Vagina (tissue), 2 donors: ENCODE measurements at regions not wholly inside any gene's neighbourhood (a gene's known extent, or its start where the extent isn't known, plus 50 kb on each side); places are given as distances from the start of the nearest gene placed in this dataset.

Experiments used
- POLR2A ChIP-seq, 2 donors: fragments of 450-650 bp; IDR thresholded peaks; one replicate each; pipeline ENCODE4 v1.6.1; 2017; ENCODE audit warnings: antibody characterized with exemption in 2 of 2, mild to moderate bottlenecking in 2 of 2, moderate library complexity in 2 of 2
- POLR2AphosphoS5 ChIP-seq, 2 donors: sonication (generic); formaldehyde crosslinking; IDR thresholded peaks; one replicate each; pipeline ENCODE4 v1.9.0; 2017; ENCODE audit warnings: antibody characterized with exemption in 2 of 2, mild to moderate bottlenecking in 2 of 2, low read depth in 1 of 2; ENCODE audit not compliant: insufficient read depth in 1 of 2
- TF ChIP-seq, protein P1 (sequence below), 3 experiments: fragments of 450-650 bp in 2 of 3; fragments of 200-600 bp in 1 of 3; sonication (generic) in 1 of 3; IDR thresholded peaks; one replicate each; pipeline ENCODE4 v1.5.1; 2017 to 2019; ENCODE audit warnings: antibody characterized with exemption in 3 of 3, mild to moderate bottlenecking in 2 of 3, moderate library complexity in 2 of 3

DNA sequence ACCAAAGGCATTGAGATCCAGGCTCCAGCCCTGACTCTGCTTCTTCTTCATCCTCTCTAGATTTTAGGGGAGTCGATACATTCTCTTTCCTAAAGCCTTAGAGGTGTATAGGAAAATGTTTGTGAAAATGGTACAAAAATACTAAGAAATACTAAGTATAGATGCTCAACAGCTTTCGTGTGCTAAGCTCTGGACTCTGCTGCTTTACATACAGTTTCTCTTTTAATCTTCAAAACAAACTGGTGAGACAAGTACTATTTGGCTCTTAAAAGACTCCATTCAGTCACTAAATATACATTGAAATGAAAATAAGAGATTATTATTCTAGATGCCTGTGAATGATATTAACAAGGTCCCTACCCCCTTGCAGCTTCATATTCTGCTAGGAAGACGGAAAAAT lies 174.5 kb upstream of the TRPM3 start:
- no peak for TF ChIP-seq POLR2A (IDR thresholded peaks at IDR 0.05)
- TF ChIP-seq, protein P1, sequence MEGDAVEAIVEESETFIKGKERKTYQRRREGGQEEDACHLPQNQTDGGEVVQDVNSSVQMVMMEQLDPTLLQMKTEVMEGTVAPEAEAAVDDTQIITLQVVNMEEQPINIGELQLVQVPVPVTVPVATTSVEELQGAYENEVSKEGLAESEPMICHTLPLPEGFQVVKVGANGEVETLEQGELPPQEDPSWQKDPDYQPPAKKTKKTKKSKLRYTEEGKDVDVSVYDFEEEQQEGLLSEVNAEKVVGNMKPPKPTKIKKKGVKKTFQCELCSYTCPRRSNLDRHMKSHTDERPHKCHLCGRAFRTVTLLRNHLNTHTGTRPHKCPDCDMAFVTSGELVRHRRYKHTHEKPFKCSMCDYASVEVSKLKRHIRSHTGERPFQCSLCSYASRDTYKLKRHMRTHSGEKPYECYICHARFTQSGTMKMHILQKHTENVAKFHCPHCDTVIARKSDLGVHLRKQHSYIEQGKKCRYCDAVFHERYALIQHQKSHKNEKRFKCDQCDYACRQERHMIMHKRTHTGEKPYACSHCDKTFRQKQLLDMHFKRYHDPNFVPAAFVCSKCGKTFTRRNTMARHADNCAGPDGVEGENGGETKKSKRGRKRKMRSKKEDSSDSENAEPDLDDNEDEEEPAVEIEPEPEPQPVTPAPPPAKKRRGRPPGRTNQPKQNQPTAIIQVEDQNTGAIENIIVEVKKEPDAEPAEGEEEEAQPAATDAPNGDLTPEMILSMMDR (IDR thresholded peaks at IDR 0.05), result no peak
- TF ChIP-seq POLR2AphosphoS5 (IDR thresholded peaks at IDR 0.05; ENCODE audit: insufficient read depth in 1 of 2, low read depth in 1 of 2), result no peak
